HFF-Myc (cell line): ENCODE measurements at regions not wholly inside any gene's neighbourhood (a gene's known extent, or its start where the extent isn't known, plus 50 kb on each side); places are given as distances from the start of the nearest gene placed in this dataset.

ENCODE experiments used
- DNase-seq: peaks from one replicate; pipeline ENCODE4 v3.0.0-alpha.2; 2011; ENCODE audit warnings: low read depth; ENCODE audit errors: extremely low read depth
- H3K4me3 ChIP-seq: replicated peaks from 2 replicates; pipeline ENCODE4 v1.5.1; 2011; ENCODE audit warnings: low read depth, mild to moderate bottlenecking, control low read depth, low read length
- TF ChIP-seq, protein P1 (sequence below): IDR thresholded peaks from 2 replicates; pipeline ENCODE4 v1.5.1; 2012; ENCODE audit warnings: mild to moderate bottlenecking, low read depth, low read length, control low read depth; ENCODE audit errors: missing control alignments

DNA sequence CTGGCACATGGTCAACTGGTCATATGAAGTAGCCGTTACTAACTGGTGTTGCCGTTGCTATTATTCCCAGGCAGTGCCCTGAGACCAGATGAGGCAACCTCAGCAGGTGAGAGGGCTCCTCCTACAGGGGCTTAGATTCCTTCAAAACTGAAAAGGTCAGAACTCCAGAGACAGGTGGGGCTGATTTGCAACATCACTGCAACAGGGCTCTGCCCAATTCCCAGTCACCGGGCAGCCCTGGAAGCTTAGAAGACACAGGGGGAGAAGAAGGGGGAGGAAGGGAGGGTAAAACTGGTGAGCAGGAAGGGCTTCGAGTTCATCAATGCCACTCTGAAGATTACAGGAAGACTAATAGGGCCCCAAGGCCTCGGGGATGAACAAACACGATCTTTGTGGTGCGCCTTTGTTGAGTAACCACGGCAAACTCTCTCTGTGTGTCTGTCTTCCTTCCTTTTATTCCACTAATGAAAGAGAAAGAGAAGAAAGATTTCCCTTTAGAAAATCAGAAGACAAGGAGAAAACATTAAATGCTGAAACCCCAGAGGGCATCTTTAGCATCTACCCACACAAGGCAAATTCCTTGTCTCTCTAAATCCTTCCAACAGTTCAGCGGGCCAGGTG lies 749.1 kb upstream of the TBX3 start:
- H3K4me3 ChIP-seq, result no peak overlapping the region
- no peak for DNase-seq
- TF ChIP-seq, protein P1, sequence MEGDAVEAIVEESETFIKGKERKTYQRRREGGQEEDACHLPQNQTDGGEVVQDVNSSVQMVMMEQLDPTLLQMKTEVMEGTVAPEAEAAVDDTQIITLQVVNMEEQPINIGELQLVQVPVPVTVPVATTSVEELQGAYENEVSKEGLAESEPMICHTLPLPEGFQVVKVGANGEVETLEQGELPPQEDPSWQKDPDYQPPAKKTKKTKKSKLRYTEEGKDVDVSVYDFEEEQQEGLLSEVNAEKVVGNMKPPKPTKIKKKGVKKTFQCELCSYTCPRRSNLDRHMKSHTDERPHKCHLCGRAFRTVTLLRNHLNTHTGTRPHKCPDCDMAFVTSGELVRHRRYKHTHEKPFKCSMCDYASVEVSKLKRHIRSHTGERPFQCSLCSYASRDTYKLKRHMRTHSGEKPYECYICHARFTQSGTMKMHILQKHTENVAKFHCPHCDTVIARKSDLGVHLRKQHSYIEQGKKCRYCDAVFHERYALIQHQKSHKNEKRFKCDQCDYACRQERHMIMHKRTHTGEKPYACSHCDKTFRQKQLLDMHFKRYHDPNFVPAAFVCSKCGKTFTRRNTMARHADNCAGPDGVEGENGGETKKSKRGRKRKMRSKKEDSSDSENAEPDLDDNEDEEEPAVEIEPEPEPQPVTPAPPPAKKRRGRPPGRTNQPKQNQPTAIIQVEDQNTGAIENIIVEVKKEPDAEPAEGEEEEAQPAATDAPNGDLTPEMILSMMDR, result no peak

DNA sequence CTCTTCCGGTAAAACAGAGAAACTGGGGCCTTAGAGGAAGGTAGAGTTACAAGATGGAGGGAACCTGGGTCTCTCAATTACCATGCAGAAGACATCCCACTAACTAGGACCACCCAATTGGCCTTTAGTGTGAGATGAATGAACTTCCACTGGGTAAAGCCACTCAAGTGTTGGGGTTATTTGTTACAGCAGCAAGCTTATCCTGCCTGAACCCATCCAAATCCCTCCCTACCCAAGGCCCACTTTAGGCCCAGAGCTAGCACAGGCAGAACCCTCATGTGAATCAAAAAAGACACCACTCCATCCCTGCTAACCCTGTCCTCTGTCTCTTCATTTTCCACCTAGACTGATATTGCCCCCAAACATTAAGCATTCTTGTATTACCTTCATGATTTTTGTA lies 746.7 kb upstream of the TBX3 start:
- no peak for DNase-seq
- H3K4me3 ChIP-seq, result no peak overlapping the region
- TF ChIP-seq, protein P1, result no peak

DNA sequence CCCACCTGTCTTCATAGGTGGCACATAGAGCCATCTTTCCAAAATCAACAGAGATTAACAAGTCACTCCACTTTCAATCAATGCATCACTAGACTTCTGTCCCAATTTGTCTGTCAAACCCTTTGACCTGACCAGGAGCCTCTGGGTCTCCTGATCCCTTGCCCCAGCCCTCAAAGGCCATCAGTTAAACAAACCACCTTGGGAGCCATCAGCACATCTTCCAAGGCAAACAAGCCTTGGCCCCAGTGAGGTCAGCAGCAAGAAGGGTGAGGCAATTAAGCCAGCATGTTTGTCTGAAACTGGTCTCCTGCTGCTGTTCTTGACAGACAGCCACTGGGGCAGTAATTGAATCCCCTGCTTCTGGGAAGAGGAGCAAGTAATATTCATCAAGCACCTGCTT lies 742.8 kb upstream of the TBX3 start:
- H3K4me3 ChIP-seq, result no peak overlapping the region
- DNase-seq, result no peak
- TF ChIP-seq, protein P1, result no peak

DNA sequence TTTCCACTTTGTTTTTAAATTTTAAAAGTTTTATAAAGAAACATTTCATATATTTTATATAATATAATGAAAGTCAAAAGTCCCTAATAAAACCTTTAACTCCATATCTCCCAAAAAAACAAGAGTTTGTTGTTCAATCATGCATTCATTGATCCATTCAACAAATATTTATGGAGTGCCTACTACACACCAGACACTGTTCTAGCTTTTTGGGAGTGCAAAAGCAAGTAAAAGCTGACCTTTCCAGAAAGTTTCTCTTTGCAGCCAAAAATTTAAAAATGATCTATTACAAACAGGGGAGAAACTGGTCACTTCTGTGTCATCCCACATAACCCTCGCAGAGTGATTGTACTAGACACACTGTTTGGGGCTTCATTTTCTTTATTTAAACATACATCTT lies 740.0 kb upstream of the TBX3 start:
- no peak overlapping the region for H3K4me3 ChIP-seq
- TF ChIP-seq, protein P1, result no peak

DNA sequence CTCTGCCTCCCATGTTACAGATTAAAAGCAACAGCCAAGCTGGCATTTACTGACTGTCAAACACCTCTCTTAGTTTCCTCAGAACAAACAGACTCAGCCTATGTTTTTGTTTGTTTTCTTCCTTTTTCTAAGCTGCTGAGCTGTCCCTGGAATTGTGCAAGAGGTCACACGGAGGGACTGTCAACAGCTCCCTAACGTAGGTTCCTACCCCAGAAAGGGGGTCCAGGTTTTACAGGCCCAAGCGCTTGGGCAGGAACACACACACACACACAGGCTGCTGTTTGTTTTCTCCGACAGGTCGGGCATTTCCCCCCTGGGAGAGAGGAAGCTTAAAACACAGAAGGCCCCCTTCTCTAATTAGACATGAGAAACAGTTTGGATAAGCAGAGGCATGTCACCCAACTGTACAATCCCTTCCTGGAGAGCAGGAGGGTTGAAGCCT lies 739.6 kb upstream of the TBX3 start:
- DNase-seq, result no peak
- no peak overlapping the region for H3K4me3 ChIP-seq
- TF ChIP-seq, protein P1, result no peak

More for the DNA sequence above, 740.0 kb upstream of the TBX3 start:
- DNase-seq, result no peak

DNA sequence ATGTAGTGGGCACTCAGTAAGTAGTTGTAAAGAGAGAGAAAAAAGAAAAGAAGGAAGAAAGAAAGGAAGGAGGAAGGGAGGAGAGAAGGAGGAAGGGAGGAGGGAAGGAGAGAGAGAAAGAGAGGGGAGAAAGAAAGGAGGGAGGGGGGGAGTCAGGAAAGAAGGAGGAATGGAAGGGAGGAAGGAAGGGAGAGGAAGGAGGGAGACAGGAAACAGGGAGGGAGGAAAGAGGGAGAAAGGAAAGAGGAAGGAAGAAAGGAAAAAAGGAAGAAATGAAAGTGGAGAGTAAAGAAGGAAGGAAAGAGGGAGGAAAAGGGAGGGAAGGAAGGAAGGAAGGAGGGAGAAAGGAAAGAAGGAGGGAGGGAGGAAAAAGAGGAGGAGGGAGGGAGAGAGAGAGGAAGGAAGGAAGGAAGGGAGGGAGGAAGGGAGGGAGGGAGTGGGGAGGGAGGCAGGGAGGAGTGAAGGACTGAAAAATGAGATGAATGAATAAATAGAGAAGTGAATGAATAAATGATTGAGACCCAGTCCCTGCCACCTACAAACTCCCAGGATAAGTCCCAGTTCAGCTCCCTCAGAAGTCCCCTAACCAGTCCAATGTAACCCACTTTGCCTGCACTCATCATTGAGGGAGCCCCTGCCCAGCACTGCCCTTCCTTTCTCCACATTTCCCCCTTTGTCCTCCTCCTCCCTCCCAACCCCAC lies 739.0 kb upstream of the TBX3 start:
- TF ChIP-seq, protein P1, result no peak
- no peak for DNase-seq
- no peak overlapping the region for H3K4me3 ChIP-seq
